Right atrium auricular region (tissue), 2 donors: ENCODE measurements at regions not wholly inside any gene's neighbourhood (a gene's known extent, or its start where the extent isn't known, plus 50 kb on each side); places are given as distances from the start of the nearest gene placed in this dataset.

Experiments
- DNase-seq: peaks from one replicate; pipeline ENCODE4 v3.0.0-alpha.2; 2019; ENCODE audit warnings: low spot score
- H3K27ac ChIP-seq, 2 donors: fragments of 200-600 bp; sonication (generic); 1 replicate in 1 of 2; 2 replicates in 1 of 2; pipeline ENCODE4 v1.5.1; 2016 to 2019
- H3K27me3 ChIP-seq, 2 donors: fragments of 200-600 bp; sonication (generic); one replicate each; pipeline versions ENCODE4 v1.5.1 to v1.6.0; 2017 to 2019
- H3K36me3 ChIP-seq: fragments of 200-600 bp; sonication (generic); one replicate; pipeline ENCODE4 v1.5.1; 2016
- H3K4me1 ChIP-seq, 2 donors: fragments of 200-600 bp; sonication (generic); one replicate each; pipeline versions ENCODE4 v1.5.1 to v1.6.0; 2017 to 2019
- H3K4me3 ChIP-seq, 2 donors: fragments of 200-600 bp; sonication (generic); 1 replicate in 1 of 2; 2 replicates in 1 of 2; pipeline ENCODE4 v1.5.1; 2017 to 2019; ENCODE audit warnings: mild to moderate bottlenecking in 1 of 2, moderate library complexity in 1 of 2
- H3K9me3 ChIP-seq, 2 donors: fragments of 200-600 bp; sonication (generic); one replicate each; pipeline ENCODE4 v1.5.1; 2019
- CTCF ChIP-seq, 2 donors: fragments of 200-600 bp; sonication (generic); IDR thresholded peaks; one replicate each; pipeline ENCODE4 v1.5.1; 2019; ENCODE audit warnings: antibody characterized with exemption in 2 of 2

GRCh38 chr6:104418125-104418524, 441.6 kb downstream of the HACE1 start:
- H3K27me3 ChIP-seq, result no peaks in the 10 kb centered on the region
- no peak overlapping the region for H3K27ac ChIP-seq
- no peaks in the 10 kb centered on the region for H3K9me3 ChIP-seq
- H3K4me3 ChIP-seq, result no peak overlapping the region
- H3K4me1 ChIP-seq, result no peaks in the 10 kb centered on the region
- H3K36me3 ChIP-seq, result no peaks in the 10 kb centered on the region
- DNase-seq, result no peak
- no peak for TF ChIP-seq CTCF (IDR thresholded peaks at IDR 0.05)

GRCh38 chr6:104414723-104415122, 445.0 kb downstream of the HACE1 start:
- TF ChIP-seq CTCF (IDR thresholded peaks at IDR 0.05), result no peak
- H3K4me1 ChIP-seq, result no peaks in the 10 kb centered on the region
- H3K4me3 ChIP-seq, result no peak overlapping the region

GRCh38 chr6:104413767-104414166, 446.0 kb downstream of the HACE1 start:
- no peaks in the 10 kb centered on the region for H3K4me1 ChIP-seq
- H3K27ac ChIP-seq, result no peak overlapping the region
- no peak for DNase-seq
- H3K36me3 ChIP-seq, result no peaks in the 10 kb centered on the region
- no peaks in the 10 kb centered on the region for H3K27me3 ChIP-seq
- H3K4me3 ChIP-seq, result no peak overlapping the region
- no peaks in the 10 kb centered on the region for H3K9me3 ChIP-seq
- no peak for TF ChIP-seq CTCF (IDR thresholded peaks at IDR 0.05)

More at GRCh38 chr6:104414723-104415122, 445.0 kb downstream of the HACE1 start:
- Histone ChIP-seq H3K36me3 (no peaks in the 10 kb centered on the region), H3K9me3 (no peaks in the 10 kb centered on the region), H3K27me3 (no peaks in the 10 kb centered on the region), H3K27ac (no peak overlapping the region)
- DNase-seq, result no peak

DNA sequence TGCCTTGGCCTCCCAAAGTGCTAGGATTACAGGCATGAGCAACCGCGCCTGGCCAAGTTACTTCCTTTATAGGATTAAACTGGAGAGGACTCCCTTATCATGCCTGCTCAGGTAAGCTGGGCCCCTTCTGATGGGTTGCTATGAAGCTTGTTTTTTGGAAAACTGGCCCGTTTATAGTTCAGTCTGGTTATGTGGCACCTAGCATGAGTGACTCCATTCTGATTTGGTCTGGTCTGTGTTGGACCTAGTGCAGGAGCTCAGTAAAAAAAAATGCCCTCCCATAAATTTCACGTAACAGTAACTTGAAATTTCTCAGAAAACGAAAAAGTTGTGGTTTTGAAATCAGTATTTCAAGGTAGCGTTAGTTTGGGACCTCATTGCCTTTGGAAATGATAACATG, 448.4 kb downstream of the HACE1 start:
- no peak for TF ChIP-seq CTCF (IDR thresholded peaks at IDR 0.05)
- Histone ChIP-seq H3K27ac (no peak overlapping the region), H3K36me3 (no peaks in the 10 kb centered on the region), H3K4me3 (no peak overlapping the region), H3K9me3 (no peaks in the 10 kb centered on the region), H3K4me1 (no peaks in the 10 kb centered on the region), H3K27me3 (no peaks in the 10 kb centered on the region)
- DNase-seq, result no peak

GRCh38 chr6:104409913-104410312, 449.8 kb downstream of the HACE1 start:
- no peak overlapping the region for H3K4me3 ChIP-seq
- no peaks in the 10 kb centered on the region for H3K27me3 ChIP-seq
- no peaks in the 10 kb centered on the region for H3K9me3 ChIP-seq
- H3K27ac ChIP-seq, result no peak overlapping the region
- TF ChIP-seq CTCF (IDR thresholded peaks at IDR 0.05), result no peak
- DNase-seq, result no peak
- no peaks in the 10 kb centered on the region for H3K36me3 ChIP-seq
- H3K4me1 ChIP-seq, result no peaks in the 10 kb centered on the region

GRCh38 chr6:104407957-104408356, 451.8 kb downstream of the HACE1 start:
- TF ChIP-seq CTCF (IDR thresholded peaks at IDR 0.05), result no peak

More at GRCh38 chr6:104407957-104408356, 451.8 kb downstream of the HACE1 start:
- H3K27me3 ChIP-seq, result no peaks in the 10 kb centered on the region
- no peaks in the 10 kb centered on the region for H3K9me3 ChIP-seq
- no peaks in the 10 kb centered on the region for H3K4me1 ChIP-seq
- DNase-seq, result no peak
- no peaks in the 10 kb centered on the region for H3K36me3 ChIP-seq
- H3K4me3 ChIP-seq, result no peak overlapping the region
- no peak overlapping the region for H3K27ac ChIP-seq
